ENCODE measurements at regions not wholly inside any gene's neighbourhood (a gene's known extent, or its start where the extent isn't known, plus 50 kb on each side); places are given as distances from the start of the nearest gene placed in this dataset.
A peak's percentile ranks its signal among the peaks of the same experiment; 100 is the strongest.

DNA sequence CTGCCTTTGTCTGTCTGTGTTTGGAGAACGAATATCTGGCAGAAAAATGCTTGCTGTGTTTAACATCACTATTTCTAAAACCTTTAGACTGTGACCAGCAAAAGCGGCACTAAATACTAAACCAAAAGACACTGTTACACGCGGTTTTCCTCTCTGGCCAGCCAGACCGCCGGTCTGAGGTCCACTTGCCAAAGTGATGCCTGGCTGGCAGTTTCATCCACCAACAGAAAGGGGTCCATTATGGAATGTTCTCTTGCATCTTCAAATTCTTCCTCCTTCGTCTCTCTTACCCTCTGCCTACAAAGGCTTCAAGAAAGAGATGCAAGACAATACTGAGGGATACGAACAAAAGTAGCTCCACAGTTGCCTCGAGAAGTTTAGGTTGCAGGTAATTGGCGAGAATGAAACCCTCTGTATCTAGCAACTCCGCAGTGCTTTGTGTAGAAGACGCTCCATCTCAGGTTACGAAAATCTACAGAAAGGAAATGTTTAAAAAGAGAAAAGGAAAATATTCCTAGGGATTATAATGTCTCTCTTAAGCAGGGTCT is 176.6 kb downstream of the TRIM27 start:
- ATAC-seq (replicated peaks in 1 of 2) (no peak), DNase-seq (no peak)
- H3K4me1 Mint-ChIP-seq (ENCODE audit: low read depth), result no peaks in the 10 kb centered on the region
- H3K27ac Mint-ChIP-seq, result no peak overlapping the region
- peaks cover 3 to 7% of the 10 kb centered on the region in 2 donors for H3K9me3 Mint-ChIP-seq
- no peak overlapping the region for H3K4me3 Mint-ChIP-seq
- H3K27me3 Mint-ChIP-seq (ENCODE audit: low read depth), result peaks cover 76% of the 10 kb centered on the region
- H3K36me3 Mint-ChIP-seq (ENCODE audit: insufficient read depth in 2 of 2), result peaks cover 3 to 9% of the 10 kb centered on the region in 2 donors

DNA sequence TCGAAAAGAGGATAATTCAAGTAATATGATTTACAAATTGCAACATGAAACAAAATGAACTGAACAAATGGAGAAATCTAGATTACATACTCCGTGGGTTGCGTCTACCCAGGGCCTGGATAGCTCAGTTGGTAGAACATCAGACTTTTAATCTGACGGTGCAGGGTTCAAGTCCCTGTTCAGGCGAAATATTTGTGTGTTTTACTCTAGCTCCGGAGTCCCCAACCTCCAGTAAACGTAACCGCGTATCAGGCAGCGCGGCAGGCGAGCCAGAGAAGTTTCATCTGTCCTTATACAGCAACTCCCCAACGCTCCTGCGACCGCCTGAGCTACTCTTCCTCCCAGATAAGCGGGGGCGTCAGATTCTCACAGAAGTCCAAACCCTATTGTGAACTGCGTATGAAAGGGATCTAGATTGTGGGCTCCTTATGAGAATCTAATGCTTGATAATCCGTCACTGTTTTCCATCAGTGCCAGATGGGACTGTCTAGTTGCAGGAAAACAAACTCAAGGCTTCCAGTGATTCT is 176.1 kb downstream of the TRIM27 start:
- no peaks in the 10 kb centered on the region for H3K4me1 Mint-ChIP-seq (ENCODE audit: low read depth)
- ATAC-seq (replicated peaks in 1 of 2), result peak in 1 of 2 donors; percentile 39
- no peak overlapping the region for H3K27ac Mint-ChIP-seq
- no peak overlapping the region for H3K4me3 Mint-ChIP-seq
- peaks cover 3 to 9% of the 10 kb centered on the region in 2 donors for H3K36me3 Mint-ChIP-seq (ENCODE audit: insufficient read depth in 2 of 2)
- H3K27me3 Mint-ChIP-seq (ENCODE audit: low read depth), result peaks cover 74% of the 10 kb centered on the region
- no peak for DNase-seq
- H3K9me3 Mint-ChIP-seq, result peaks cover 3 to 7% of the 10 kb centered on the region in 2 donors

DNA sequence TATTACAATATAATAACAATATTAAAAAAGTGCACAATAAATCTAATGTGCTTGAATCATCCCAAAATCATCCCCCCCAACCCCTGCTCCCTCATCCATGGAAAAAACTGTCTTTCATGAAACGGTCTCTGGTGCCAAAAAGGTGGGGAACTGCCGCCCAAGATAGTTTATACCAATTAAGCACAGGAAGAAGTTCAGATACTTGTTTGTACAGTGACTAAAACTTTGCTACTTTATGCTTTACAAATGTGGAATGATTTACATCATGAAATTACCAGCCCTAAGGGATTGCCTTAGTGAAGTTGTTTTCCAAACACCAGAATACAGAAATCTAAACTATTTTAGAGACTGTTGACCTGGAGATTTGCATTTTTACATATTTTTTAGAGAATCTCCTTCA is 175.6 kb downstream of the TRIM27 start:
- Mint-ChIP-seq H3K4me1 (ENCODE audit: low read depth) (no peaks in the 10 kb centered on the region), H3K4me3 (no peak overlapping the region), H3K9me3 (peaks cover 3 to 7% of the 10 kb centered on the region in 2 donors), H3K27ac (no peak overlapping the region), H3K27me3 (ENCODE audit: low read depth) (peaks cover 69% of the 10 kb centered on the region), H3K36me3 (ENCODE audit: insufficient read depth in 2 of 2) (peaks cover 3 to 9% of the 10 kb centered on the region in 2 donors)
- no peak for DNase-seq
- no peak for ATAC-seq (replicated peaks in 1 of 2)

DNA sequence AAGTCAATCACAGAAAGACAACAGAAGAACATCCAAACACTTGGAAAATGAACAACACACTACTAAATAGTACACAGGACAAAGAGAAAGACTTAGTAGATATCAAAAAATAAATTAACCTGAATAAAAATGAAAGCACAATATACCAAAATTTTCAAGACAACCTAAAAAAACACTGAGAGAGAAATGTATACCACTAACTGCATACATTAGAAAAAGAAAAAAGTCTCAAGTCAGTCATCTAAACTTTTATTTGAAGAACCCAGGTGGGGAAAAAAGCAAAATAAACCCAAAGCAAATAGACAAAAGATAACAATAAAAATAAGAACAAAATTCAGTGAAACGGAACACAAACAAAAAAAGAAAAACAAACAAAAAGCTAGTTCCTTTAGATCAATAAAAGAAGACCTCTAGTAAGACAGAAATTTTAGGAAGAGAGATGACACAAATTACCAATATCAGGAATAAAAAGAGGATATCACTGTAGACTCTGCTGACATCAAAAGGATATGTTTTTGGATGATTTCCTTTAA is 172.8 kb downstream of the TRIM27 start:
- ATAC-seq (replicated peaks in 1 of 2), result no peak
- peaks cover 3 to 7% of the 10 kb centered on the region in 2 donors for H3K9me3 Mint-ChIP-seq
- H3K27me3 Mint-ChIP-seq (ENCODE audit: low read depth), result peaks cover 59% of the 10 kb centered on the region
- H3K27ac Mint-ChIP-seq, result no peak overlapping the region
- DNase-seq, result no peak
- no peaks in the 10 kb centered on the region for H3K4me1 Mint-ChIP-seq (ENCODE audit: low read depth)
- no peak overlapping the region for H3K4me3 Mint-ChIP-seq
- peaks cover 3 to 9% of the 10 kb centered on the region in 2 donors for H3K36me3 Mint-ChIP-seq (ENCODE audit: insufficient read depth in 2 of 2)

DNA sequence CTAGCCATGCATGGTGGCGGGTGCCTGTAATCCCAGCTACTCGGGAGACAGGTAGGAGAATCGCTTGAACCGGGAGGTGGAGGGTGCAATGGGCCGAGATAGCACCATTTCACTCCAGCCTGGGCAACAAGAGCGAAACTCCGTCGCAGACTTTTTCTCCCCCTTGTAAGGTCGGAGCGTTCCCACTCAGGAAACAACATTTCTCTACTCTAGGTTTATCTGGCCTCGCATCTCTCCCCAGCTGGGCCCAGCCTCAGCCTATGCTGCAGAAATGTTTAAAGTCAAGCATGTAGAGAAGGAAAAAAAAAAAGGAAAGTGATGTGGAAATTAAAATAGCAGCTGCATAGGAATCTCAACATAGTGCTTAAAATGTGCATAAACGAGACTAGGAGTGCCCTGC is 172.3 kb downstream of the TRIM27 start:
- ATAC-seq (replicated peaks in 1 of 2) (no peak), DNase-seq (no peak)
- Mint-ChIP-seq H3K36me3 (ENCODE audit: insufficient read depth in 2 of 2) (peaks cover 3 to 9% of the 10 kb centered on the region in 2 donors), H3K9me3 (peaks cover 3 to 7% of the 10 kb centered on the region in 2 donors), H3K27me3 (ENCODE audit: low read depth) (peaks cover 56% of the 10 kb centered on the region), H3K4me1 (ENCODE audit: low read depth) (no peaks in the 10 kb centered on the region), H3K27ac (no peak overlapping the region), H3K4me3 (no peak overlapping the region)

DNA sequence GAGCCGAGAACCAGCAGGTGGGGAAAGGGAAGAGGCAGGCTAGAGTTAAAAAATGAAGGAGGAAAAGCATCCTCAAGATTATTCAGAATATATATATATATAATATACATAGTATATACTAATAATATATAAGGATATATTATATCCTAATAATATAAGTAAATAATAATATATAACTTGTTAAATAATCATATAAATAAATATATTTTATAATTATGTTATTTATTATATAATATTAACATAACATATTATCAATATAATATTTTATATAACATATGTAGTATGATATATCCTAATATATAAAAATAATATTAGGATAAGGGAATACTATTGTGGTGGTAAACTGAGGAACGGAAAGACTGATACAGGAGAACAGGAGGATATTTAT is 171.8 kb downstream of the TRIM27 start:
- no peak overlapping the region for H3K4me3 Mint-ChIP-seq
- H3K36me3 Mint-ChIP-seq (ENCODE audit: insufficient read depth in 2 of 2), result peaks cover 3 to 9% of the 10 kb centered on the region in 2 donors
- peaks cover 55% of the 10 kb centered on the region for H3K27me3 Mint-ChIP-seq (ENCODE audit: low read depth)

DNA sequence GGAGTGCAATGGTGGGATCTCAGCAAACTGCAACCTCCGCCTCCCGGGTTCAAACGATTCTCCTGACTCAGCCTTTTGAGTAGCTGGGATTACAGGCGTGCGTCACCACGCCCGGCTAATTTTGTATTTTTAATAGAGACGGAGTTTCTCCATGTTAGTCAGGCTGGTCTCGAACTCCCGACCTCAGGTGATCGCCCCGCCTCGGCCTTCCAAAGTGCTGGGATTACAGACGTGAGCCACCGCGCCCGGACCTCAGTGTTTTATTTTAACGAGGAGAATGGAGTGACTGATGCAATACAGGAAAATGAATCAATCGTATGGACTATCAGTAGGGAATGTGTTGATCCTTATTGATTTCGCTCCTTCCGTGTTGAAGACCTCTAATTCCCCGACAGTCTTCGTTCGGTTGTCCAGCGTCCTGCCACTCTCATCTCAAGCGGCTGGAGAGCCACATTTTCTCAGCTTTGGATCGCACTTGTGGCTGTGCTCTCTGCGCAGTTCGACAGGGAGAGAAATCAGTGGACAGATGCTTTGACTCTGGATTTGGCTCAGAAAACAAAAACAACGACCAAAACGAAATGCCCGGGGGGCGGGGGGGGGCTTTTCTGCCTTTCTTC is 166.2 kb downstream of the TRIM27 start:
- Mint-ChIP-seq H3K27me3 (ENCODE audit: low read depth) (peaks cover 50% of the 10 kb centered on the region), H3K9me3 (peaks cover 1 to 4% of the 10 kb centered on the region in 2 donors), H3K4me3 (no peak overlapping the region), H3K4me1 (ENCODE audit: low read depth) (no peaks in the 10 kb centered on the region), H3K36me3 (ENCODE audit: insufficient read depth in 2 of 2) (peaks cover 0 to 3% of the 10 kb centered on the region in 2 donors), H3K27ac (no peak overlapping the region)
- DNase-seq (no peak), ATAC-seq (replicated peaks in 1 of 2) (no peak)

More for the DNA sequence above, 171.8 kb downstream of the TRIM27 start:
- peaks cover 3 to 7% of the 10 kb centered on the region in 2 donors for H3K9me3 Mint-ChIP-seq
- H3K27ac Mint-ChIP-seq, result no peak overlapping the region
- H3K4me1 Mint-ChIP-seq (ENCODE audit: low read depth), result no peaks in the 10 kb centered on the region
- no peak for ATAC-seq (replicated peaks in 1 of 2)
- DNase-seq, result no peak

DNA sequence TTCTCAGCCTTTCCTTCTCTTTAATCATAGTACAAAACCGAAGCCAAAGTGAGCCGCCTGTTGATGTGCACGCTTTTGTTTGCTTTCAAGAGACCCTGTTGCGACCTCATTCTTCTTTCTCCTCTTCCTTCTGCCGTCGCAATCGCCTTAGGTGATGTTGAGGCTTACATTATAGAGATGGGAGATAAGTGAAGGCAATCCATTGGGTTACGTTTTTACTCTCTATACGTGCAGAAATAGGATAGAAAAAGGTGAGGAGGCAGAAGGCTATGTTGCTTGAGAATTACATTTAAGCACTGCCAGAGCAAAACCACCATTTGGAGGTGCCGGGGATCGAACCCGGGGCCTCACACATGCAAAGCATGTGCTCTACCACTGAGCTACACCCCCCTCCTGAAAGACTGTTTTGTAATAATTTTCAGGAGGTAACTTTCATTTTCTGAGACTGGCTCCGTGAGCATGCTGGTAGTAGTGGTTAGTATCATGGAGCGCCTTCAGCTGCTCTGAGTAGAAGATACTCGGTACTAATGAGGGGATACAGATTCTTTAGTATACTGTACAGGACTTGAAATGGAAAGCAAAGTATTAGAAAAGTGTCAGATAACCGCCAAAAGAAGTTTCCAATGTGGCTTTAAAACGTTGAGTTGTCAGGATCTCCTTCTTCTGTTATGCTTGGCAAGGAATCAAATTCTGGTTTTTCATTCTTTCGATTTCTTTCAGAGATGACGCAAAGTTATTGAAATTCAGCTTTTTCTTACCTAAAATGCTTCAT is 165.6 kb downstream of the TRIM27 start:
- H3K27ac Mint-ChIP-seq, result no peak overlapping the region
- H3K27me3 Mint-ChIP-seq (ENCODE audit: low read depth), result peaks cover 57% of the 10 kb centered on the region
- peaks cover 0 to 3% of the 10 kb centered on the region in 2 donors for H3K36me3 Mint-ChIP-seq (ENCODE audit: insufficient read depth in 2 of 2)
- peaks cover 1 to 4% of the 10 kb centered on the region in 2 donors for H3K9me3 Mint-ChIP-seq
- DNase-seq (no peak), ATAC-seq (replicated peaks in 1 of 2) (no peak)
- H3K4me3 Mint-ChIP-seq, result no peak overlapping the region
- no peaks in the 10 kb centered on the region for H3K4me1 Mint-ChIP-seq (ENCODE audit: low read depth)

DNA sequence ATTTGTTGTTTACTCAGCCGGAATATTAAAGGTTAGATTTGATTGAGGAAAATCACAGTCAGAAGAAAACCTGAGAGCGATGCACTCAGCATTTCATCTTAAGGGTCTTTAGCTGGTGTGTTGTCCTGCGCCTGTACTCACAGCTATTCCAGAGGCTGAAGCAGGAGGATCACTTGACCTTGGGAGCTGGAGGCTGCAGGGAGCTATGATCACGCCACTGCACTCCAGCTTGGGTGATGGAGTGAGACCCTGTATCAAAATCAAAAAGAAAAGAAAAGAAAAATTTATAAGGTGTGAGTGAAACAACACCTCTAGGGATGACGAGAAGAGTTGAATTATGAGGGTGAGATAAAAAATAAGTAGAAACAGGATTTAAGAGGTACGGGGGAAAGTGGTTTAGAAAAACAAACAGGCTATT is 165.0 kb downstream of the TRIM27 start:
- no peak overlapping the region for H3K27ac Mint-ChIP-seq
- ATAC-seq (replicated peaks in 1 of 2) (no peak), DNase-seq (no peak)
- peaks cover 1 to 4% of the 10 kb centered on the region in 2 donors for H3K9me3 Mint-ChIP-seq
- H3K36me3 Mint-ChIP-seq (ENCODE audit: insufficient read depth in 2 of 2), result peaks cover 0 to 3% of the 10 kb centered on the region in 2 donors
- peaks cover 62% of the 10 kb centered on the region for H3K27me3 Mint-ChIP-seq (ENCODE audit: low read depth)
- H3K4me1 Mint-ChIP-seq (ENCODE audit: low read depth), result no peaks in the 10 kb centered on the region
- no peak overlapping the region for H3K4me3 Mint-ChIP-seq

DNA sequence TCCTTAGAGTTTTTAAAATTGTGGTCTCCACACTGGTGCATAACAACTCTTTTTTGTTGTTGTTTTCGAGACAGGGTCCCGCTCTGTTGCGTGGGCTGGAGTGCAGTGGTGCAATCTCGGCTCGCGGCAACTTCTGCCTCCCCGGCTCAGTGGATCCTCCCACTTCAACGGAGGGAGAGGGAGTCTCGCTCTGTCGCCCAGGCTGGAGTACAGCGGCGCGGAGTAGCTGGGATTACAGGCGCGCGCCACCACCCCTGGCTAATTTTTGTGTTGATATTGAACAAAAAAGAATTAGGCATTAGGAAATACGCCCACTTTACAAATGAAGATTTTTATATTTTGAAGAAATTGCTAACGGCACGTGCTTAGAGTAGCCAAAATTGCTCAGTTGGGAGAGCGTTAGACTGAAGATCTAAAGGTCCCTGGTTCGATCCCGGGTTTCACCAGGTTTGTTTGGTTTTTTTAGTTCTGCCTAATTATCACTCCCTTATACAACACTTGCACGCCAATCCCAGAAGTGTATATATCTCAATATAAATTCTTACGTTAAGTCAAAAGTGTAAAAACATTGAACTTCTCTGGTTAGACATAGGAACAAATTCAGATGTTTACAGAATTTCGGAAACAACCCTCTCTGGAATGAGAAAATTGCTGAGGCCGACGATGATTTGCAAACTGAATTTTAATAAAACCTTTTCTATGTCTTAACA is 159.6 kb downstream of the TRIM27 start:
- no peak overlapping the region for H3K27ac Mint-ChIP-seq
- H3K4me3 Mint-ChIP-seq, result no peak overlapping the region
- ATAC-seq (replicated peaks in 1 of 2) (no peak), DNase-seq (no peak)
- peaks cover 6% of the 10 kb centered on the region for H3K4me1 Mint-ChIP-seq (ENCODE audit: low read depth)
- H3K27me3 Mint-ChIP-seq (ENCODE audit: low read depth), result peaks cover 76% of the 10 kb centered on the region
- H3K9me3 Mint-ChIP-seq, result peaks cover 5 to 9% of the 10 kb centered on the region in 2 donors
- peaks cover 8 to 9% of the 10 kb centered on the region in 2 donors for H3K36me3 Mint-ChIP-seq (ENCODE audit: insufficient read depth in 2 of 2)

DNA sequence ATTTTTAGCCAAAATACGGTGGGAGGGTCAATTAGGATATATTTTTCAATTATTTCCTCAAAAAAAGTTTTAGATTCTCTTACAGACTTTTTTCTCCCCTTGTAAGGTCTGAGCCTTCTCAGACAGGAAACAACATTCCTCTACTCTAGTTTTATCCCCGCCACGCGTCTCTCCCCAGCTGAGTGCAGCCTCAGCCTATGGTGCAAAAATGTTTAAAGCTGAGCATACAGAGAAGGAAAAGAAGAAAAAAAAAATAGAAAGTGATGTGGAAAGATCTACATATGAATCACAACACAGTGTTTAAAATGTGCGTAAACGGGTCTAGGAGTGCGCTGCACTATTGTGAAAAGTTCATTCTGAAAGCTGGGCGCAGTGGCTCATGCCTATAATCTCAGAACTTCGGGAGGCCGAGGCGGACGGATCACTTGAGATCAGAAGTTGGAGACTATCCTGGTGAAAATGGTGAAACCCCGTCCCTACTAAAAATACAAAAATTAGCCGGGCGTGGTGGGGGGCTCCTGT is 159.0 kb downstream of the TRIM27 start:
- DNase-seq (no peak), ATAC-seq (replicated peaks in 1 of 2) (no peak)
- peaks cover 5 to 8% of the 10 kb centered on the region in 2 donors for H3K9me3 Mint-ChIP-seq
- peaks cover 8 to 9% of the 10 kb centered on the region in 2 donors for H3K36me3 Mint-ChIP-seq (ENCODE audit: insufficient read depth in 2 of 2)
- H3K27me3 Mint-ChIP-seq (ENCODE audit: low read depth), result peaks cover 80% of the 10 kb centered on the region
- H3K27ac Mint-ChIP-seq, result peak overlapping the region; percentile 35
- H3K4me3 Mint-ChIP-seq, result no peak overlapping the region
- H3K4me1 Mint-ChIP-seq (ENCODE audit: low read depth), result peaks cover 6% of the 10 kb centered on the region

DNA sequence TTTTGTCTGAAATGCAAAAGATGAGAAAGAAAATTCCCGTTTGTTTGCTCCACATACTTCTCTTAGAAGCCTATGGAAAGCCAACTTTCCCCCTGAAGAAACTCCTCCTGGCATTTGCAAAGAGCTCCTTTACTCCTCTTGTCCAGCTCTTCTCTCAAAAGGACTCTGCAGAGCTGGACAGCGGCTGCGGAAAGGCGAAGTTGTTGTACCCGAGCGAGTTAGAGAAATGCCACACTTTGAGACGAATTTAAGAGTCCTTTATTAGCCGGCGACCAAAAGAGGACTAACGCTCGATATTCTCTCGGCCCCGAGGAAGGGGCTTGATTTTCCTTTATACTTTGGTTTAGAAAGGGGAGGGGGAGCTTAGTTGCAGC is 157.8 kb downstream of the TRIM27 start:
- no peak for DNase-seq
- H3K4me3 Mint-ChIP-seq, result no peak overlapping the region
- H3K9me3 Mint-ChIP-seq, result peaks cover 5 to 8% of the 10 kb centered on the region in 2 donors
- H3K4me1 Mint-ChIP-seq (ENCODE audit: low read depth), result peaks cover 6% of the 10 kb centered on the region
- H3K27ac Mint-ChIP-seq, result no peak overlapping the region
- peaks cover 8 to 10% of the 10 kb centered on the region in 2 donors for H3K36me3 Mint-ChIP-seq (ENCODE audit: insufficient read depth in 2 of 2)
- no peak for ATAC-seq (replicated peaks in 1 of 2)
- peaks cover 88% of the 10 kb centered on the region for H3K27me3 Mint-ChIP-seq (ENCODE audit: low read depth)
